BE2C (cell line): ENCODE measurements at regions not wholly inside any gene's neighbourhood (a gene's known extent, or its start where the extent isn't known, plus 50 kb on each side); places are given as distances from the start of the nearest gene placed in this dataset.

Source experiments
- DNase-seq: peaks from one replicate; pipeline ENCODE4 v3.0.0-alpha.2; 2020
- H3K27me3 ChIP-seq: fragments of 250-450 bp; sonication (Bioruptor Pico); 2 replicates; pipeline ENCODE4 v1.5.1; 2020; ENCODE audit warnings: mild to moderate bottlenecking
- H3K36me3 ChIP-seq: fragments of 250-450 bp; sonication (Bioruptor Pico); 2 replicates; pipeline ENCODE4 v1.5.1; 2020; ENCODE audit warnings: mild to moderate bottlenecking
- H3K4me1 ChIP-seq: fragments of 250-450 bp; sonication (Bioruptor Pico); 2 replicates; pipeline ENCODE4 v1.5.1; 2020
- H3K4me3 ChIP-seq: 2 replicates; pipeline ENCODE4 v1.5.1; 2011; ENCODE audit warnings: low read depth, low read length
- H3K9me3 ChIP-seq: fragments of 250-450 bp; sonication (Bioruptor Pico); 2 replicates; pipeline ENCODE4 v1.5.1; 2020
- TF ChIP-seq, protein P1 (sequence below): IDR thresholded peaks from 2 replicates; pipeline ENCODE4 v1.5.1; 2012; ENCODE audit warnings: mild to moderate bottlenecking, low read depth, low read length

DNA sequence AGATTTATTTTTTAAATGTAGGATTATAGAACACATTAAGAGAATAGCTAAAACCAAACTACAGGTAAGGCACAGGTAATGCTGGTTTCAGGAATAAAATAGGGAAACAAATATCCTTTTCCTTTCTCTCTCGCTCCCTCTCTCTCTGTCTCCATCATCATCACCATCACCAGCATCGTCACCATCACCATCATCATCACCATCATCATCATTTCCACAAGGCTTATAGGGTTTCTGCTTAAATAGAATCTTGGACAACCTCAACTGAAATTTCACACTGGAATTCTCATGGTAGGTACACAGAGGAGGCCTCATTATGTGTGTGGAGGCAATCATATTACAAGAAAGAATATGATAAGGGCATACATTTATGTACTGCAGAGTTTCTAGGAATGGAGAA is 823.6 kb downstream of the MAFB start:
- H3K27me3 ChIP-seq = no peaks in the 10 kb centered on the region
- TF ChIP-seq, protein P1, sequence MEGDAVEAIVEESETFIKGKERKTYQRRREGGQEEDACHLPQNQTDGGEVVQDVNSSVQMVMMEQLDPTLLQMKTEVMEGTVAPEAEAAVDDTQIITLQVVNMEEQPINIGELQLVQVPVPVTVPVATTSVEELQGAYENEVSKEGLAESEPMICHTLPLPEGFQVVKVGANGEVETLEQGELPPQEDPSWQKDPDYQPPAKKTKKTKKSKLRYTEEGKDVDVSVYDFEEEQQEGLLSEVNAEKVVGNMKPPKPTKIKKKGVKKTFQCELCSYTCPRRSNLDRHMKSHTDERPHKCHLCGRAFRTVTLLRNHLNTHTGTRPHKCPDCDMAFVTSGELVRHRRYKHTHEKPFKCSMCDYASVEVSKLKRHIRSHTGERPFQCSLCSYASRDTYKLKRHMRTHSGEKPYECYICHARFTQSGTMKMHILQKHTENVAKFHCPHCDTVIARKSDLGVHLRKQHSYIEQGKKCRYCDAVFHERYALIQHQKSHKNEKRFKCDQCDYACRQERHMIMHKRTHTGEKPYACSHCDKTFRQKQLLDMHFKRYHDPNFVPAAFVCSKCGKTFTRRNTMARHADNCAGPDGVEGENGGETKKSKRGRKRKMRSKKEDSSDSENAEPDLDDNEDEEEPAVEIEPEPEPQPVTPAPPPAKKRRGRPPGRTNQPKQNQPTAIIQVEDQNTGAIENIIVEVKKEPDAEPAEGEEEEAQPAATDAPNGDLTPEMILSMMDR = no peak
- no peak overlapping the region for H3K4me3 ChIP-seq
- no peaks in the 10 kb centered on the region for H3K9me3 ChIP-seq
- no peak for DNase-seq
- H3K36me3 ChIP-seq = no peaks in the 10 kb centered on the region
- no peaks in the 10 kb centered on the region for H3K4me1 ChIP-seq

DNA sequence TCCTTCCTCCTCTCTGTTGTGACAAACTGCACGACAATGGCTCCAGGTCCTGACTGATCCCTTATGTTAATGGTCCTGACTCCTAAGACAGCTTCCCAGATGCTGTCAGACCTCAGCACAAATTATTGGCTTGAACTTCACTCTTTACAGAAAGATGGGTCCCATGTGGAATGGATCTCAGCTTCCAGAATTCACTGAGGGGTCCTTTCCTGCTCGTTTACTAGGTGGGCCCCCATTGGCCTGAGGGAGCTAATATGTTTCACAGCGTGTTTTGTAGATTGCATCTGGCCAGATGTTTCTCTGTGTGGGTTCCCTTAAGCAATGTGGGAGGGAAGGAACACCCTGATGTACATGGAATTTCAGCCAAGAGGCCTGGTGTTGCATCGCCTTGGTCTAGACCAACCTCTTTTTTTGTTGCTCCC is 826.6 kb downstream of the MAFB start:
- no peak for DNase-seq
- Histone ChIP-seq H3K27me3 (no peaks in the 10 kb centered on the region), H3K36me3 (no peaks in the 10 kb centered on the region), H3K4me3 (no peak overlapping the region), H3K9me3 (no peaks in the 10 kb centered on the region), H3K4me1 (no peaks in the 10 kb centered on the region)
- TF ChIP-seq, protein P1 = no peak

DNA sequence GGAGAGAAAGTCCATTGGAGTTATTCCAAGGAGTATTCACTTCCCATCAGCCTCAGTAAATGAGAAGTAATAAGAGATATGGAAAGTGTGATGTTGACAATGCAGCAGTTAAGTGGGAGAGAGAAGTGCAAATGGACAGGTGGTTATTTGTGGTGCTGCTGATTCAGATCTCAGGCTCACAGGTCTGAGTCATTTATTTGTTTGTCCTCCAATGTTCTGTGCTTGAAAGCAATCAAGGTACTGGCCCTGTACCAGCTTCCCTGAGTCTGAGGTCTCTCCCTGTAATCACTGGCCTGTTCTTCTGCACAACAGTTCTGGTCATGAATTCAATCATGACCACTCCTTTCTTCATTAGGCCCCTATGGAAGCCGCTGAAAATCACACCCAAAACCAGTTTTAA is 827.7 kb downstream of the MAFB start:
- no peak for DNase-seq
- Histone ChIP-seq H3K4me1 (no peaks in the 10 kb centered on the region), H3K27me3 (no peaks in the 10 kb centered on the region), H3K36me3 (no peaks in the 10 kb centered on the region), H3K4me3 (no peak overlapping the region), H3K9me3 (no peaks in the 10 kb centered on the region)
- TF ChIP-seq, protein P1 = no peak

DNA sequence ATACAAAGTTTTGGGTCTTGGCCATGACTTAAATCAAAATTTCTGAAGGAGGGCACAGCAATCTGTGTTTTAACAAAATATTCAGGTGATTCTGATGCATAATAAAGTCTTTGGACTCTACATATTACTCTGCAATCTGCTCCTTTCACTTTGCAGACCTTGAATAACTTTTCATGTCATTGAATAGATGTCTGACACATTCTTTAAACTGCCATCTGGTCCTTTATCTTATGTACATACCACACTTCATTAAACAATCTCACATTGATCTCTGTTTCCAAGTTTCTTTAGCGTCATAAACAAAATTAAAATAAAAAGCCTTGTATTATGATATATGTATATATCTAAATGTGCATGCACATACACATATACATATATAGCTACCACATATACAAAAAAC is 831.2 kb downstream of the MAFB start:
- no peak overlapping the region for H3K4me3 ChIP-seq
- TF ChIP-seq, protein P1 = no peak
- H3K27me3 ChIP-seq = no peaks in the 10 kb centered on the region
- H3K4me1 ChIP-seq = no peaks in the 10 kb centered on the region
- no peak for DNase-seq
- no peaks in the 10 kb centered on the region for H3K36me3 ChIP-seq
- H3K9me3 ChIP-seq = no peaks in the 10 kb centered on the region

DNA sequence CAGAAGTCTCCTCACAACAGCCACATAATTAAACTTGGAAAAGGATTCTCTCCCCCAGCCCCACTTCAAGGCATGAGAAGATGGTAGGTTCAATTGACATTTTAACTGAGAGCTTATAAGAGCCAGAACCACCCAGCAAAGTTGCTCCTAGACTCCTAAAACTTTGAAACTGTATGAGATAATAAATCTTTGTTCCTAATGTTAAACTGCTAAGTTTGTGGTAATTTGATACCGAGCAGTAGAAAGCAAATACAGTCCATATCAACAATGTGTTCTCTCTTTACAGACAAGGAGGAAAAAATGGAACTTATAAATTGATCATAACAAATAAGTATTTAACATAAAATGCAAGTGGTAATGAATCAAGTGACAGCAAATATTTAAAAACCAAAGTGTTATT is 831.8 kb downstream of the MAFB start:
- Histone ChIP-seq H3K9me3 (no peaks in the 10 kb centered on the region), H3K36me3 (no peaks in the 10 kb centered on the region)
- DNase-seq = no peak

DNA sequence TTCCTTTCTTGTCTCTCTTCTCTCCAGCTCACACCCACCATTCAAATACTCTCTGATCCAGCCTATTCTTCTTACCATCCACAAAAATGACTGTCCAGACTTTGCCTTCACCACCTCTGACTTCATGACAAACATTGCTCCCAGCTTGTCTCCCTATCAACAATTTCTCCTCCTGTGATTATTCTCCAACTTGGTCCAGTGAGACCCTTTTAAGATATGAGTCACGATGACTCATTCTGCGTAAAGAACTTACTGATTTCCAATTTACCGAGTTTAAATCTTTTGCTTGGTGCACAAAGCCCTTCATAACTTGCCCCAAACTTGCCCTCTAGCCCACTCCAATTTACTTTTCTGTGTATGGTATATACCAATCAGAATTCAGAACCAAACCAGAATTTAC is 833.2 kb downstream of the MAFB start:
- Histone ChIP-seq H3K36me3 (no peaks in the 10 kb centered on the region), H3K4me1 (no peaks in the 10 kb centered on the region), H3K4me3 (no peak overlapping the region), H3K27me3 (no peaks in the 10 kb centered on the region), H3K9me3 (no peaks in the 10 kb centered on the region)
- TF ChIP-seq, protein P1 = no peak
- DNase-seq = no peak

More for the DNA sequence above, 831.8 kb downstream of the MAFB start:
- Histone ChIP-seq H3K27me3 (no peaks in the 10 kb centered on the region), H3K4me3 (no peak overlapping the region), H3K4me1 (no peaks in the 10 kb centered on the region)
- TF ChIP-seq, protein P1 = no peak
